Activated T-cell treated with anti-CD3 and anti-CD28 coated beads, Interleukin-2, amount 50 U/mL, for 4 hours (primary cell): ENCODE measurements at regions not wholly inside any gene's neighbourhood (a gene's known extent, or its start where the extent isn't known, plus 50 kb on each side); places are given as distances from the start of the nearest gene placed in this dataset.

Experiments used
- ATAC-seq, 2 donors: fragments of 200-7000 bp; cut with Tn5 transposase; one replicate each; pipeline ENCODE4 v1.10.0; 2021
- DNase-seq: peaks from one replicate; pipeline ENCODE4 v3.0.0-alpha.2; 2020
- H3K27me3 Mint-ChIP-seq: one replicate; pipeline ENCODE4 v1.8.0; 2021; ENCODE audit warnings: low read depth, mixed read lengths
- H3K36me3 Mint-ChIP-seq: one replicate; pipeline ENCODE4 v1.8.0; 2022; ENCODE audit warnings: mixed read lengths; ENCODE audit not compliant: insufficient read depth
- H3K4me1 Mint-ChIP-seq: one replicate; pipeline ENCODE4 v1.8.0; 2021; ENCODE audit warnings: low read depth, mixed read lengths
- H3K4me3 Mint-ChIP-seq: one replicate; pipeline ENCODE4 v1.8.0; 2021; ENCODE audit warnings: mild to moderate bottlenecking, moderate library complexity, mixed read lengths
- H3K9me3 Mint-ChIP-seq: one replicate; pipeline ENCODE4 v1.8.0; 2021; ENCODE audit warnings: mixed read lengths

GRCh38 chr9:99307851-99308250 lies 85.8 kb downstream of the SEC61B start:
- Mint-ChIP-seq H3K36me3 (no peaks in the 10 kb centered on the region), H3K9me3 (no peaks in the 10 kb centered on the region), H3K4me1 (no peaks in the 10 kb centered on the region), H3K4me3 (no peak overlapping the region), H3K27me3 (peaks cover 23% of the 10 kb centered on the region)
- DNase-seq (no peak), ATAC-seq (no peak)

- Mint-ChIP-seq H3K27me3 (peaks cover 16% of the 10 kb centered on the region), H3K9me3 (no peaks in the 10 kb centered on the region), H3K36me3 (no peaks in the 10 kb centered on the region), H3K4me3 (no peak overlapping the region), H3K4me1 (no peaks in the 10 kb centered on the region)
- ATAC-seq (no peak), DNase-seq (no peak)
Measured at GRCh38 chr9:99309141-99309939, 87.3 kb downstream of the SEC61B start.

- H3K4me1 Mint-ChIP-seq, result no peaks in the 10 kb centered on the region
- DNase-seq (no peak), ATAC-seq (no peak)
- no peak overlapping the region for H3K4me3 Mint-ChIP-seq
- H3K9me3 Mint-ChIP-seq, result no peaks in the 10 kb centered on the region
- H3K36me3 Mint-ChIP-seq, result no peaks in the 10 kb centered on the region
- H3K27me3 Mint-ChIP-seq, result peaks cover 27% of the 10 kb centered on the region
Measured at GRCh38 chr9:99312736-99313135, 90.7 kb downstream of the SEC61B start.

GRCh38 chr9:99319048-99319447 lies 97.0 kb downstream of the SEC61B start:
- Mint-ChIP-seq H3K27me3 (peaks cover 41% of the 10 kb centered on the region), H3K9me3 (no peaks in the 10 kb centered on the region), H3K4me3 (no peak overlapping the region), H3K4me1 (no peaks in the 10 kb centered on the region), H3K36me3 (no peaks in the 10 kb centered on the region)
- DNase-seq (no peak), ATAC-seq (no peak)

- no peaks in the 10 kb centered on the region for H3K36me3 Mint-ChIP-seq
- no peak for DNase-seq
- peaks cover 40% of the 10 kb centered on the region for H3K27me3 Mint-ChIP-seq
- H3K9me3 Mint-ChIP-seq, result no peaks in the 10 kb centered on the region
- no peaks in the 10 kb centered on the region for H3K4me1 Mint-ChIP-seq
- ATAC-seq, result no peak
- no peak overlapping the region for H3K4me3 Mint-ChIP-seq
Measured at GRCh38 chr9:99322299-99322698, 100.2 kb downstream of the SEC61B start.

GRCh38 chr9:99326112-99326916 lies 104.2 kb downstream of the SEC61B start:
- no peak for DNase-seq
- ATAC-seq, result no peak
- H3K4me1 Mint-ChIP-seq, result no peaks in the 10 kb centered on the region
- no peaks in the 10 kb centered on the region for H3K9me3 Mint-ChIP-seq
- H3K27me3 Mint-ChIP-seq, result peaks cover 34% of the 10 kb centered on the region
- H3K36me3 Mint-ChIP-seq, result no peaks in the 10 kb centered on the region
- H3K4me3 Mint-ChIP-seq, result no peak overlapping the region

GRCh38 chr9:99326917-99327189 lies 104.8 kb downstream of the SEC61B start:
- Mint-ChIP-seq H3K36me3 (no peaks in the 10 kb centered on the region), H3K27me3 (peaks cover 33% of the 10 kb centered on the region), H3K4me3 (no peak overlapping the region), H3K9me3 (no peaks in the 10 kb centered on the region), H3K4me1 (no peaks in the 10 kb centered on the region)
- ATAC-seq (no peak), DNase-seq (no peak)

GRCh38 chr9:99327667-99328066 lies 105.6 kb downstream of the SEC61B start:
- no peak for DNase-seq
- H3K4me3 Mint-ChIP-seq, result no peak overlapping the region
- no peak for ATAC-seq

GRCh38 chr9:99335280-99335679 lies 113.2 kb downstream of the SEC61B start:
- DNase-seq (no peak), ATAC-seq (no peak)
- H3K27me3 Mint-ChIP-seq, result peaks cover 5% of the 10 kb centered on the region
- no peaks in the 10 kb centered on the region for H3K36me3 Mint-ChIP-seq
- no peaks in the 10 kb centered on the region for H3K4me1 Mint-ChIP-seq
- H3K4me3 Mint-ChIP-seq, result no peak overlapping the region
- no peaks in the 10 kb centered on the region for H3K9me3 Mint-ChIP-seq

More at GRCh38 chr9:99327667-99328066, 105.6 kb downstream of the SEC61B start:
- H3K36me3 Mint-ChIP-seq, result no peaks in the 10 kb centered on the region
- peaks cover 28% of the 10 kb centered on the region for H3K27me3 Mint-ChIP-seq
- H3K9me3 Mint-ChIP-seq, result no peaks in the 10 kb centered on the region
- no peaks in the 10 kb centered on the region for H3K4me1 Mint-ChIP-seq

GRCh38 chr9:99336005-99336404 lies 113.9 kb downstream of the SEC61B start:
- DNase-seq, result no peak
- no peak for ATAC-seq
- H3K27me3 Mint-ChIP-seq, result peaks cover 5% of the 10 kb centered on the region
- H3K4me1 Mint-ChIP-seq, result no peaks in the 10 kb centered on the region
- H3K36me3 Mint-ChIP-seq, result no peaks in the 10 kb centered on the region
- no peaks in the 10 kb centered on the region for H3K9me3 Mint-ChIP-seq
- no peak overlapping the region for H3K4me3 Mint-ChIP-seq

- DNase-seq (no peak), ATAC-seq (no peak)
- Mint-ChIP-seq H3K4me1 (no peaks in the 10 kb centered on the region), H3K4me3 (no peak overlapping the region), H3K9me3 (no peaks in the 10 kb centered on the region), H3K27me3 (peaks cover 3% of the 10 kb centered on the region), H3K36me3 (no peaks in the 10 kb centered on the region)
Measured at GRCh38 chr9:99336531-99336930, 114.4 kb downstream of the SEC61B start.

- H3K4me1 Mint-ChIP-seq, result no peaks in the 10 kb centered on the region
- no peak for ATAC-seq
- DNase-seq, result no peak
- H3K36me3 Mint-ChIP-seq, result no peaks in the 10 kb centered on the region
- H3K4me3 Mint-ChIP-seq, result no peak overlapping the region
- no peaks in the 10 kb centered on the region for H3K9me3 Mint-ChIP-seq
- peaks cover 13% of the 10 kb centered on the region for H3K27me3 Mint-ChIP-seq
Measured at GRCh38 chr9:99340281-99340680, 118.2 kb downstream of the SEC61B start.

- no peaks in the 10 kb centered on the region for H3K9me3 Mint-ChIP-seq
Measured at GRCh38 chr9:99341686-99342085, 119.6 kb downstream of the SEC61B start.

GRCh38 chr9:99345451-99345850 lies 123.4 kb downstream of the SEC61B start:
- Mint-ChIP-seq H3K4me1 (no peaks in the 10 kb centered on the region), H3K4me3 (no peak overlapping the region), H3K36me3 (no peaks in the 10 kb centered on the region), H3K27me3 (peaks cover 14% of the 10 kb centered on the region), H3K9me3 (no peaks in the 10 kb centered on the region)
- ATAC-seq (no peak), DNase-seq (no peak)

More at GRCh38 chr9:99341686-99342085, 119.6 kb downstream of the SEC61B start:
- Mint-ChIP-seq H3K4me3 (no peak overlapping the region), H3K27me3 (peaks cover 13% of the 10 kb centered on the region), H3K4me1 (no peaks in the 10 kb centered on the region), H3K36me3 (no peaks in the 10 kb centered on the region)
- ATAC-seq (no peak), DNase-seq (no peak)

GRCh38 chr9:99345942-99346341 lies 123.9 kb downstream of the SEC61B start:
- no peak for DNase-seq
- Mint-ChIP-seq H3K9me3 (no peaks in the 10 kb centered on the region), H3K4me3 (no peak overlapping the region), H3K4me1 (no peaks in the 10 kb centered on the region), H3K36me3 (no peaks in the 10 kb centered on the region), H3K27me3 (peaks cover 14% of the 10 kb centered on the region)
- ATAC-seq, result no peak
